ENCODE measurements at regions not wholly inside any gene's neighbourhood (a gene's known extent, or its start where the extent isn't known, plus 50 kb on each side); places are given as distances from the start of the nearest gene placed in this dataset.
"Not testable (repeated sequence)": the region's sequence is repeated elsewhere in the genome, so short reads cannot be mapped to it uniquely, and the experiment has no call there.

GRCh38 chr4:111066001-111066400, 443.1 kb upstream of the PITX2 start:
- no peak overlapping the region for H3K27ac ChIP-seq
- DNase-seq (ENCODE audit: low spot score), result no peak
- no peak overlapping the region for H3K4me3 ChIP-seq
- TF ChIP-seq CTCF (IDR thresholded peaks at IDR 0.05), result no peak

- TF ChIP-seq CTCF (IDR thresholded peaks at IDR 0.05), result no peak
- H3K4me3 ChIP-seq, result no peak overlapping the region
- H3K27ac ChIP-seq, result no peak overlapping the region
- no peak for DNase-seq (ENCODE audit: low spot score)
Observed at GRCh38 chr4:111066447-111066846, 443.6 kb upstream of the PITX2 start.

- TF ChIP-seq CTCF (IDR thresholded peaks at IDR 0.05), result no peak
- Histone ChIP-seq H3K27ac (no peak overlapping the region), H3K4me3 (no peak overlapping the region)
- no peak for DNase-seq (ENCODE audit: low spot score)
Observed at GRCh38 chr4:111066887-111067286, 444.0 kb upstream of the PITX2 start.

GRCh38 chr4:111068883-111069282, 446.0 kb upstream of the PITX2 start:
- Histone ChIP-seq H3K4me3 (no peak overlapping the region), H3K27ac (no peak overlapping the region)
- no peak for DNase-seq (ENCODE audit: low spot score)
- TF ChIP-seq CTCF (IDR thresholded peaks at IDR 0.05), result no peak

GRCh38 chr4:111070390-111070789, 447.5 kb upstream of the PITX2 start:
- no peak for TF ChIP-seq CTCF (IDR thresholded peaks at IDR 0.05)
- no peak overlapping the region for H3K27ac ChIP-seq
- no peak for DNase-seq (ENCODE audit: low spot score)
- no peak overlapping the region for H3K4me3 ChIP-seq

GRCh38 chr4:111074523-111075114, 451.7 kb upstream of the PITX2 start:
- no peak for TF ChIP-seq CTCF (IDR thresholded peaks at IDR 0.05)
- Histone ChIP-seq H3K27ac (no peak overlapping the region), H3K4me3 (no peak overlapping the region)
- no peak for DNase-seq (ENCODE audit: low spot score)

- DNase-seq (ENCODE audit: low spot score); H3K4me3 ChIP-seq; H3K27ac ChIP-seq: not testable (repeated sequence)
Observed at GRCh38 chr4:111076299-111076698, 453.4 kb upstream of the PITX2 start.

GRCh38 chr4:111108153-111108552, 485.3 kb upstream of the PITX2 start:
- DNase-seq (ENCODE audit: low spot score), result no peak
- Histone ChIP-seq H3K27ac (no peak overlapping the region), H3K4me3 (no peak overlapping the region)
- TF ChIP-seq CTCF (IDR thresholded peaks at IDR 0.05), result no peak
